HG02981 (cell line): ENCODE measurements at regions not wholly inside any gene's neighbourhood (a gene's known extent, or its start where the extent isn't known, plus 50 kb on each side); places are given as distances from the start of the nearest gene placed in this dataset.
"Not testable (repeated sequence)": the region's sequence is repeated elsewhere in the genome, so short reads cannot be mapped to it uniquely, and the experiment has no call there.

Experiments
- ATAC-seq: cut with Tn5 transposase; IDR thresholded peaks from one replicate; pipeline ENCODE4 v1.9.1; 2021; ENCODE audit warnings: mild to moderate bottlenecking, moderate library complexity; ENCODE audit not compliant: unreplicated experiment

DNA sequence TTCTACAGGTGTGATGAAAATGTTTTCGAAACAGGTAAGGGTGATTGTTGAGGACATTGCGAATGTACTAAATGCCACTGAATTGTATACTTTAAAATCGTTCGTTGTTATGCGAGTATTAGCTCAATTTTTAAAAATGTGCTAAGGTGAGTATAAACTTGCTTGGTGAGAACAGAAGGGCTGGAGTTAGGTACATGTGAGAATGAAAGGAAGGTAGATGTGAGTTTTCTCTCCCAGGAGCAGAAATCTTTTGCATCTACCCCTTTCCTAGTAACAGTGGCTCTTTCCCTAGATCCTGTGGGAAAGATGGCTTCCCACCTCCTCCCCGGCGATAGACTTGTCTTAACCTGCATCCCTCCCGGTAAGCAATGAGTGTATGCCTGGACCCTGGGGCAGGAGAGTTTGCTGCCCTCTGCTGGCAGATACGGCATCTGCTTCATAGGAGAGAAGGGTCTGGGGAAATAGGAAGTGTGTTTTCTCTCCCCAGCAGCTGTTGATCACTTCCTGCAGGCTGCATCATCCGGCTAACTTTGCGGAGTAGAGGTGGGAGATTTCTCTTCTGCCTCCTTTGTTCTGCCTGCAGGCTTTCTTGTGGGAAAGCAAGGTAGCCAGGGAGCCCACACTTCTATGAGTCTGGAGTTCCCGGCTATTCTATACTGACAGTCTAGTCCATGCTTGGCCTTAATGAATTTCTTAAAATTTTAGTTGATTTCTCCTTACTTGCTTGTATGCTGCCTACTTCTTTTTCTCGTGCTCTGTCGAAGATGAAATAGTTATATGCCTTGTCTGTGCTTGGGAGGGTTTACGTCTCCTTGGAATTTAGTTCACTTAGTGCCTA, 373.3 kb upstream of the SEMA6A start:
- peak; percentile 99 for ATAC-seq

DNA sequence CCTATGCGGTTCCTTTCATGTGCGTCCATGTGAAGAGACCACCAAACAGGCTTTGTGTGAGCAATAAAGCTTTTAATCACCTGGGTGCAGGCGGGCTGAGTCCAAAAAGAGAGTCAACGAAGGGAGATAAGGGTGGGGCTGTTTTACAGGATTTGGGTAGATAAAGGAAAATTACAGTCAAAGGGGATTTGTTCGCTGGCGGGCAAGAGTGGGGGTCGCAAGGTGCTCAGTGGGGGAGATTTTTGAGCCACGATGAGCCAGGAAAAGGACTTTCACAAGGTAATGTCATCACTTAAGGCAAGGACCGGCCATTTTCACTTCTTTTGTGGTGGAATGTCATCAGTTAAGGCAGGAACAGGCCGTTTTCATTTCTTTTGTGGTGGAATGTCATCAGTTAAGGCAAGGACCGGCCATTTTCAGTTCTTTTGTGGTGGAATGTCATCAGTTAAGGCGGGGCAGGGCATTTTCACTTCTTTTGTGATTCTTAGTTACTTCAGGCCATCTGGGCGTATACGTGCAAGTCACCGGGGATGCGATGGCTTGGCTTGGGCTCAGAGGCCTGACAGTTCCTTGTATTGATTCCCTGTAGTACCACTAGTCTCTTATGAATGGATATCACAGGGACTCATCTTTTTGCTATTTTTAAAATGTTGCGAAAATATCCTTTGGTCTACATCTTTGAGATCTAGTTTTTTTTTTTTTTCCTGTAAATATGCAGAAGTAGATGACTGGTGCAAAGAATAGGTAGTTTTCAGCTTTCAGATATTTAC, 371.2 kb upstream of the SEMA6A start:
- not testable (repeated sequence) for ATAC-seq

DNA sequence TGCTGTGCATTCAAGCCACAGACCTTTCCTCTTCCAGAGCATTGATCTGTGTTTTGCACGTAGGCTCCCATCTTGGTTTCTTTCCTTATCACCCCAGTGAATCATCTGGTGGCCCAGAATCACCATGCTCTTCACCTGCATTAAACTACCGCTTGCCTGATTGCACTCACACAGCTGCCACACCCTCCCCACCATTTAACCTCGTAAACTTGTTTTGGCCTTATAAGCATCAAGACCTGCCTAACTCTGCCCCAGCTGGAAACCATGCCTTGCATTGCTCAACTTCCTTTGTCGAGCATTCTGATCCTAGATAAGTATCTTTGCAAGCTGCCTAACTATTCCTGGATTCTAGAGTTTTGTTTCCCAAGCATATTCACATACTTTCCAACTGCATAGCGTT, 369.6 kb upstream of the SEMA6A start:
- ATAC-seq: no peak

DNA sequence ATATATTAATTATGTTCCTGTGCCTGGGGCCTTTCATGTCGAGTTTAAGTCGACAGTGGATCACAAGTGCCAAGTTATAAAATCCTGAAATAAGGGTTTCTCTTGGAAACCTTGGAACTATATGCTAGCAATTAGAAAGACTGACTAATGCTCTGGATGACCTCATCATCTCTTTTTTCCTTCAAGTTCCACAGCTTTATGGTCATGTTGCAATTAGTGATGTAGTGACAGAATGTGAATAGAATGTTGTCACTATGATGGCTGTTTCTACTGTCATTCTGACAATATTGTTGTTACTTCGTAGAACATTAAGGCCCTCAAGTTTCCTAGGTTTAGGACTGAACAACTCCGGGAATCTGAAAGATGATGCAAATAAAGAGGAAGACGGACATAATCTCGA, 368.0 kb upstream of the SEMA6A start:
- ATAC-seq: no peak

DNA sequence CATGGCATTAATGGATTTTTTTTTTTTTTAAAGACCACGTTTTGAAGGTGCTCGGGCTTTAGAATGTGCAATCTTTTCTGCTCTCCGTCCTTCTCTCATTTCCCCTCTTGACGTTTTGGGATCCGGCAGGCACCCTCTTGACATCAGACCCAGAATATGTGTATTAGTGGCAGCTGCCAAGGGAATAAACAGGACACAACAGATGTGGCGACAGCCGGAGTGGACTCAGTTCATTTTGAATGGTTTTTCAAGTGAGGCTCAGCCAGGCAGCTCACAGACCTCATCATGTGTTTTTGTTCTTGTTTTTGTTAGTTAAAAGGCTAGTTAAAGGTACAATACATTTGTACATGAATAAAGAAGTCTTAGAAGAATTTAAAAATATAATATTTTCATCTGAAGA, 365.0 kb upstream of the SEMA6A start:
- ATAC-seq: no peak

DNA sequence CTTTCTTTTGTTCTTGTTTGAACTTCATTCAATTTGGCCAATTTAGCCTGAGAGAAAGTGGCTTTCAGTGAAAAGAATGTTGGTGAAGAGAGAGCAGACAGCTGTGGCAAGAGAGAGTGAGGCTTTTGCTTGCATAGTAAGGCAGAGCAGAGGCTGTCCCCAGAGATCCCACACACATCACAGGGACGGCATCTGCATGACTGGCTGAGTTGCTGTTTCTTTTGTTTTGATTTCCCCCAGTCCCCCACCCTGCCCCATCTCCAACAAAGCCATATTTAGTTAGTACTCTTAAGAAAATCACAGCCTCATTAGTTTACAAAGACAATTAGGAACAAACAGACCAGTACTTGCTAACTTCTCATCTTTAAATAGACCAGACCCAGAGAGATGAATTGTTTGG, 363.9 kb upstream of the SEMA6A start:
- no peak for ATAC-seq

DNA sequence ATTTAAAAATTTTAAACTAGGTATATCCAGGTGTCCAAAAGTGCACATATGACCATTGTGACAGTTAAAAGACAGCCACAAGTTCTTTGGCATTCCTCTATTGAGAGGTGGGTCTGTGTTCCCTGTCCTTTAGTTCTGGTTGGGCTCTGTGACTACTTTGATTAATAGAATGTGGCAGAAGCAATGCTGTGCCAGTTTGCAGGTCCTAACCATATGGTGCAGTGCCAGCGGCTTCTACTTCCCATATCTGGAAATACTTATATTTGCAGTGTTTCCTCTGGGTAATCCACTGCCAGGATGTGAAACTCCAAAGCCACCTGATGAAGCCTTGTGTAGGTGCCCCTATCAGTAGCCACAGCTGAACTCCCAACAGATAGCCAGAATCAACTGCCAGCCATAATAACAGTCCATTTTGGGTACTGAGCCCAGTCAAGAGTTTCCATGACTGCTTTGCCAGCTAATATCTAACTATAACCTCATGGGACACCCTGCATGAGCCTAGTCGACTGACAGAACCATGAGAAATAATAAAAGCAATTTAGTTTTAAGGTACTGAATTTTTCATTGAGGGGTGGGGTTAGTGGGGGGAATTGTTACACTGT, 361.0 kb upstream of the SEMA6A start:
- ATAC-seq: no peak

DNA sequence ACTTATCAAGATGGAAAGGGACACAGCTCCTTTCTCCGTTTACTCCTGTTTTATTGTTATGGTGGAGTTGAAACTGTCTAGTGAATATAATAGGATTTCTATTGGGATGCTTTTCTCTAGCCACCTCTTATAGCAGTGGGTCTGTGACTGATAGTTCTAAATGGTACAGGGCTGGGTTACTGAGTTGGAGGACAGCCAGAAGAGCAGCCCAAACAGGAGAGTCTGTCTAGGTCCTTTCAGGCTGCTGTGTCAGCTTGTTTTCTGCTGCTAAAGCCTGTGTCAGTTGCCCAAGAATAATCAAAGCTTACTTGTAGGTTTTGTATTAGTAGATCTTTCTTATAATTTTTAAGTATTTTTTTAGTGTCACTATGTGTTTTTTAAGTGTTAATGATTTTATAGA, 356.0 kb upstream of the SEMA6A start:
- no peak for ATAC-seq

DNA sequence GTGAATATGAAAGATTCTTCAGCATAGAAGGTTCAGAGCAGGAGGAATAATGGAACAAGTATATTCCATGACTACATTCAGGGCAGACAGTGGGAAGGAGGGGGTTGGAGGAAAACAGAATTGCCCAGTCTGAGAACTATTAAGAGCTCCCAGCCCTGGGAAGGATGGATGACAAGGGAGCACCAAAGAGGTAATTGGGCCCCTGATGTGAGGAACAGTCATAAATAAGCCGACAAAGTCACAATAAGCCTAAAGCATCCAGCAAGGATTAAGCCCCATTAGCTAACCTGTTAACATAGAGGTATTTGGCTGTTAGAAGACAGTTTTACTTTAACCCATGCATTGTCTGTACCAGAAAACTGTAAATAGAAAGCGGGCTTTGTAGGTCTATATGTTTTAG, 348.7 kb upstream of the SEMA6A start:
- ATAC-seq: no peak

DNA sequence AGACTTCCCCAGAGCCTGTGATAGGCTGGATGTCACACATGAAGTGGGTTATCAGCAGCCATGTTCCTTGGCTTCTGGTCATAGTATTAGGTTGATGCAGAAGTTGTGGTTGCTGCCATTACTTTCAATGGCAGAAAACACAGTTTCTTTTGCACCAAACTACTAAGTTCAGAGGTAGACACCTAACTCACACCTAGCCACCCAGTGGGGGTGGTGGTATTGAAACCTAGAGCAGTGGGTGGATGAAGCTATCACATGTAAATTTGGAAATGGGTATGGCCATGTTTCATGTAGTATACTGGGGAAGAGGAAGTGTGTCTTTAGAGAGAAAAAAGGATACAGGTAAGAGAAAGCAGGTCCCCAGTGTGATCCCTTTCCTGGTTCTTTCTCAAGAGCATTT, 347.9 kb upstream of the SEMA6A start:
- peak; percentile 80 for ATAC-seq

DNA sequence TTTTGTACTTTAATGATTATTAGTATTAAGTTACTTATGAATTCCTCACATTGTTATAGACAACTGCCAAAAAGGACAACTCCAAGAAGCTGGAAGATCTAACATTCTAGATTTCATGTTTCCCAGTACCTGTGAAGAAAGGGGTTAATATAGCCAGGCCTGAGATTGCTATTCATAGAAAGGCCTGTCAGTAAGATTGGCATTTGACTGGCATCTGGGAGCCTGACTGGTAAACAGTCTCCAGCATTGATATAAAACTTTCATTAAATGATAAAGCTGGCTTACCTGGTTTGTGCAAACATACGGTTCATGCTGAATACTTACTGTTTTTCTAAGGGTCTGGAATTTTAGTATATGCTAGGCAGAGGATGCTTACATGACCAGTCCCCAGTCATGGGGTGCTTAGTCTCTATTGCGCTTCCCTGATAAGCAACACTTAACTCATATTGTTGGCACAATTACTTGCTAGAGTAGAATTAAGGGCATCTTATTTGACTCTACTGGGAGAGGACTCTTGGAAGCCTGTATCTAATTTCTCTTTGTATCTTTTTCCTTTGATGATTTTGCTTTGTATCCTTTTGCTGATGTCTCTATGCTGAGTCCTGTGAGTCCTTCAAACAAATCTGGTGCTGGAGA, 340.4 kb upstream of the SEMA6A start:
- ATAC-seq: no peak

DNA sequence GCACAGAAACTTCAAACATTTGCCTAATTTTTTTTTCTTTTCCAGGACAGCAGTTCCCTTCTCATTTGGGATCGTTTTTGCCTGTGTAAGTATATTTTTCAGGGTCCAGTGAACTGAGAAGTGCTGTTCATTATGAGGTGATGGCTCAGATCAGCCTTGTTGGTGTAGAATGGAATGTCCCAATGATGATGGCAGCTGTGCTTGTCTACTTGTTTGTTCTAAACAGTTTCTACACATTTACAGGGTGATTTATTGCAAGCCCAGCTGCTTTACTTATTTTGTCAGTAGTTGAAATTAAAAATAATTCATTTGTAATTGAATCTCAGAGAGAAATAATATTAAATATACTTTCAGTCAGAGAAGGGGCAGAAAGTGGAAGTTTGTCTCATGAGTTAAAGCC, 337.6 kb upstream of the SEMA6A start:
- no peak for ATAC-seq

DNA sequence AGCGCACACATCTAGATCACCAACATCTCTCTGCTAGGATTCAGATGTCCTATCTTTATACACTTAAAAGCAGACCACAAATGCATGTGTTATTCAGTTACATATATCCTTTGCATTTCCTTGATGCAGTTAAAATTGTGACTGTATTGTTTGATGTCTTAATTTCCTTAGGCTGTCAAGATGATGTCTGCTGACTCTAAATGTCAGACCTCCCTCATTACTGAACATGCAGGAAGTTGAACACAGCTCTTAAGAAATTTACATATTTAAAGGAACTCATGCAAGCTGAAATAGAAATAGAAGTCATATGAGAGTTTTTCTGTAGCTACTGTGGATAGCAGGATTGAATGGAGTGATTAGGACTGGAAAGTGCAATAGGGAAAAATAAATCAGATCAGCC, 336.5 kb upstream of the SEMA6A start:
- no peak for ATAC-seq

DNA sequence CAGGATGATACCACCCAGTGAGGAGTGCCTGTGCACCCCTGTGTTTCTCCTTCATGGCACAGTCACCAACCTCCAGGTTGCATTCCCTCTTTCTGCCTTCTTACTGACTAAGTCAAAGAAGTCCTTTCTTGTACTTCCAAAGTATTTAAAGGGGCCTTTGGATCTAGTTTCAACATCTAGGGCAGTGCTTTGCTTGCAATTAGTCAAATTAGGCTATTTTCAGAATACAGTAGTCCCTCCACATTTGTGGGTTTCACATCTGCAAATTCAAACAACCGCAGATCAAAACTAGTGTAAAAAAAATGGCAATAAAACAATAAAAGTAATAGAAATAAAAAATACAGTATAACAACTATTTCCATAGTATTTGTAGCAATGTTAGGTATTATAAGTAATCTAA, 333.9 kb upstream of the SEMA6A start:
- peak; percentile 65 for ATAC-seq

DNA sequence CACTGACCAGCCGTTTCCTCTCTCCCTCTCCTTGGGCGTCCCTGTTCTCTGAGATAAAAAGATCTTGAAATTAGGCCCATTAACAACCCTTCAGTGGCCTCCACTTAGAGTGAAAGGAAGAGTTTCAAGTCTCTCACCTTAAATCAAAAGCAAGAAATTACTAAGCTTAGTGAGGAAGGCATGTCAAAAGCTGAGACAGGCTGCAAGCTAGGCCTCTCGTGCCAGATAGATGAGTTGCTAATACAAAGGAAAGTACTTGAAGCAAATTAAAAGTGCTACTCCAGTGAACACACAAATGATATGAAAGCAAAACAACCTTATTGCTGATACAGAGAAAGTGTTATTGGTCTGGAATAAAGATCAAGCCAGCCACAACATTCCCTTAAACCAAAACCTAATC, 331.3 kb upstream of the SEMA6A start:
- ATAC-seq: no peak

DNA sequence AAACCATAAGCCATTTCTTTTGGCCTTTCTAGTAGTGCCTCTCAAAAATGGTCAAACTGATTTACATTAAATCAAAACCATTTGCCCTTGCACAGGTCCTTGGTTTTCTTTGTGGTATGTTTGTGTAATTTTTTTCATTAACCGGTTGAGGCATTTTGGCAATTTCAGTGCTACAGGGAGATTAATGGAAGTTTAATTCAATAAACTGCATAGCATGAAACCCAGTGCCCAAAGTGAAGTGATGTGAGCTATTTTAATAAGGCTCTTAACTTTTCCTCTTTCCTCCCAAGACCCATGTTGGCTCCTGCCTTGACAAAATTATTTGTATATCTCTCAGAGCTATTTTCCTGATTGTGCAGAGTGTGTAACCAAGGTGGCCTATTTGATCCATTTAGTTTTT, 326.2 kb upstream of the SEMA6A start:
- no peak for ATAC-seq

DNA sequence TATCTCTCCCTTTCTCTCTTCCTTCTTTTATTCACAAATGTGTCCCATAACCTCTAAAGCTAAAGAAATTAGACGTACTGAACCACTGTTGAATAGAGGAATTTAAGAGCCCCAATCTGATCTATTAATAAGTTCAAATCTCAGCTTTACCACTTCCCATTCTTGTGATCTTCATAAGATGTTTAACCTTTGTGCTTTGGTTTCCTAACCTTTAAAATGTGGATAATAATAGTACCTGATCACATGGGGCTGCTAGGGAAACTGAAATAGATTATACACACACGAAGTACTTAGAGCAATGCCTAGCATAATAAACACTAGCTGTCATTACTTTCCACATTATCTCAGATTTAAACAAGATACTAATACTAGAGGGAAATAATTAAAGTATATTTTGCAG, 324.3 kb upstream of the SEMA6A start:
- ATAC-seq: no peak

DNA sequence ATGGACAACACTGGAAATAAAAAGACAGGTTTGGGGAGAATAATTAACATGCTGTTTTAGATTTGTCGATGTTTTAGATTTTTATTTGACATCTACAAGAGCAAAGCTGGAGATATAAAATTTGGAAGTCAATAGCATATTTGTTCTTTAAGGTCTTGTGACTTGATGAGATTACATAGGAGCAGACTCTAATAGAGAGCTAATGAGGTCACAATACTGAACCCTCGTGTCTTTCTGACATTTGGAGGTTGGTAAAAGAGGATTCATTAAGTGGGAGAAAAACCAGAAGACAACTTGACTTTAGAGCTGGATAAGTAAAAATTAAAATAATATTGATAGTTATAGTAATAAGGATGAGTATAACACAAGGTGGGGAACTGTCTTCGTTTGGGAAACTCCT, 322.7 kb upstream of the SEMA6A start:
- ATAC-seq: no peak

DNA sequence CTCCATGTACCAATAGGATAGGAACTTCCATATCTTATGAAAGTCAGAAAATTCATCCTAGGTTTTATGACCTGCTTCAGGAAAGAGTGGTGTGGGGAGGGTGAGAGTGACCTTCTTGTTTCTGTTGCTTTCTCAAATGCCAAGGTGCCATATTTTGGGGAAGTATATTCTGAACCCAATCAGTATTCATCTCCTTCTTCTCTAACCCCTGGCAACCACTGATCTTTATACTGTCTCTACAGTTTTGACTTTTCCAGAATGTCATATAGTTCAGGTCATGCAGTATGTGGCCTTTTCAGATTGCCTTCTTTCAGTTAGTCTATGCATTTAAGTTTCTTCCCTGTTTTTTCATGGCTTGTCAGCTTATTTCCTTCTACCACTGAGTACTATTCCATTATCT, 321.4 kb upstream of the SEMA6A start:
- no peak for ATAC-seq

DNA sequence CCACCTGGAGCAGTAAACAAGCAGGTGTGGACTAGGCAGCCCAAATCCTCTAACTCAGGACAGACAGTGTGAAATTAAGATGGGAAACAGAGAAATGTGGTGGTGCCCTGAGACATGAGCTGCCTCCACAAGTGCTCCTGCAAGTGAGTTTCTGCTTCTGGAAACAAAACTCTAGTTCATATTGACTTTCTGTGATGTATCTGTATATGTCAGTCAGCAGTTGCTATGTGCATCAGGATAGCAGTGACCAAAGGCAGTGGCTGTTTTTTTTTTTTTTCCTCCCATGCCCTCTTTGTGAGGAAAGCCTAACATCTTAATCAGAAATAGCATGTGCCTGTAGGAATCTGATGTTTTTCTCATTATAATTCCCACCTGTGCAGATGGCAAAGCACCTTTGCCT, 318.4 kb upstream of the SEMA6A start:
- no peak for ATAC-seq

DNA sequence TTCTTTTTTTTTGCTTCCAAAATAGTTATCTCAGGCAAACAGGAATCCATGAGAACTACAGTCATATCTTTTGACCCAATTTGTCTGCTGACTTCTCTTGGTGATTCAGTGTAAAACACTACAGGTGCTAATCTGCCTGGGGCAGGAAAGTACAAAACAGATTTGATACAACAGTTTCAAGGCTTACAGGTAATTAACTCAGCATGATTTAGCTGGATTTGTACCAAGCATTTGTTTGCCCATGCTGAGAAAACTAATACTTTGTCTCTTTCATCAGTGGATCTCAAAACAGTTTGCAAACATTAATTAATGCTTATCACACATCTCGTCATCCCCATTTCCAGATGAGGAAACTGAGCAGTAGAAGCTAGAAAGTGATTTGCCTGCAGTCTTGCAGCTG, 312.5 kb upstream of the SEMA6A start:
- ATAC-seq: no peak

DNA sequence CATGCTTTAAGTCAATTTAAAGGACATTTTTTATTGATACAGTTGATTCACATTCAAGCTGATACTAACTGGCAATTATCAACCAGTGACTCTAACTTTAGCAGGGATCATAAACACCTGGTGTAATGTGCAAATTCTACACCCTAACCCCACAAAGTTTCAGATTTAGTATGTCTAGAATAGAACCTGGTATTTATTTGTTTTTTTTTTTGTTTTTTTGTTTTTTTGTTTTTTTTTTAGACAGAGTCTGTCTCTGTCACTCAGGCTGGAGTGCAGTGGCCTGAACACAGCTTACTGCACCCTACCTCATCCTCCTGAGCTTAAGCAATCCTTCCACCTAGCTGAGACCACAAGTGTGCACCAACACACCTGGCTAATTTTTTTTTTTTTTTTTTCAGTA, 311.2 kb upstream of the SEMA6A start:
- peak; percentile 46 for ATAC-seq
